GM19324 (cell line): ENCODE measurements at regions not wholly inside any gene's neighbourhood (a gene's known extent, or its start where the extent isn't known, plus 50 kb on each side); places are given as distances from the start of the nearest gene placed in this dataset.

Experiments
- ATAC-seq: cut with Tn5 transposase; IDR thresholded peaks from one replicate; pipeline ENCODE4 v1.9.1; 2021; ENCODE audit warnings: mild to moderate bottlenecking, moderate library complexity; ENCODE audit not compliant: unreplicated experiment, low FRiP score

DNA sequence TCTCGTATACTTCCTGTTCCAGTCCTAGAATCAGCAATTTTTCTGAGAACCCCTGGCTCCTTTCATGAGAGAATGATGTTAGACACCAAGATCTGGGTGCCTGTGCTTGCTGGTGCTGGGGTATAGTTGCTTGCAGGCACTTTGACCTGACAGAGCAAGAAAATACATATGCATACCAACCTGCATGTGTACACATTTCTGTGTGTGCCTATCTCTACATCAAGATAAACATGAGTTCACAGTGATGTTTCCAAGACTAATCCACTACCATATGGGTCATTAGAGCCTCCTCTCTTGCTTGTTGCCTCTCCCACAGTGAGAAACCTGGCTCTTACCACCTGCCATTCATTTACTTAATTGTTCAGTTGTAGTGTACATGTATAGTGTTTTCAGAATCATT, 229.1 kb upstream of the IGFBP3 start:
- ATAC-seq = no peak

DNA sequence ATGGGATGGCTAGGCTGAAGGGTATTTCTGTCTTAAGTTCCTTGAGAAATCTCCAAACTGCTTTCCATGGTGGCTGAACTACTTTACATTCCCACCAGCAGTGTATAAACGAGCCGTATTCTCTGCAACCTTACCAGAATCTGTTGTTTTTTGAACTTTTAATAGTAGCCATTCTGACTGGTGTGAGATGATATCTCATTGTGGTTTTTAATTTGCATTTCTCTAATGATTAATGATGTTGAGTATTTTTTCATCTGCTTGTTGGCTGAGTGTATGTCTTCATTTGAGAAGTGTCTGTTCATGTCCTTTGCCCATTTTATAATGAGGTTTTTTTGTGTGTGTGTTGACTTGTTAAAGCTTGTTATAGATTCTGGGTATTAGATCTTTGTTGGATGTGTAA, 226.8 kb upstream of the IGFBP3 start:
- no peak for ATAC-seq

DNA sequence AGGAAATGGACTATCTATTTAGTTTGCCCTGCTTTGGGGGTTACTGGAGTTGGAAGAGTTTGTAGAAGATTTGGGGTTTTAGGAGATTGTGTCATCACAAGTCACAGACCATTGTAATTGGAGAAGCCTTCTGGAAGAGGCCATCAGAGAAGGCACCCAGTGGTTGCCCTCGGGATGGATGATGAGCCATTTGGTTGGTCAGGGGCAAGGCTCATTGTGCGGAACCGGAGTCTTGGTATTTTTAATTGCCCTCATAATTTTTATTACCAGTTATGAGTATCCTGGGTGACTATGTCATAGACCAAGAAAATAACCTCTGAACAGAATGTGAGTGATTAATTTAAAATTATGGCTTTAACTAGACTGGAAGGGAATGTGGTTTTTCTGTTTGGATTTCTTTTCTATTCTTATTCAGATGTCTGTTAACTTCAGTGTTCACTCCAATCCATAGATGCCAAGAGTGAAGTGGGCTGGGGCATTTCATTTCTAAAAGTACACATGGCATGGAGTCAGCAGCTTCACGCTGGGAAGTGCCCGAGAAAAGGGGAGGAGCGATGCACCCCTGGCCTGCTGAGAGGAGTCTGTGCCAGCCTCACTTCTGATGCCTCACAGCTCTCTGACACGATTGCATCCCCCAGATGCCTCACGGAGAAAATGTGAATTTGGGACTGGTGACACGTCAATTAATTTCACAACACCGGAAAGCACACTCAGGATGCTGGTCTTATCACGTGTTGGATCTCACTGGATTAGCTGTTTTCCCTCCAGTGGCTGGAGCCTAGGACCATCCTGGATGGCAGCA, 225.6 kb upstream of the IGFBP3 start:
- ATAC-seq = no peak

DNA sequence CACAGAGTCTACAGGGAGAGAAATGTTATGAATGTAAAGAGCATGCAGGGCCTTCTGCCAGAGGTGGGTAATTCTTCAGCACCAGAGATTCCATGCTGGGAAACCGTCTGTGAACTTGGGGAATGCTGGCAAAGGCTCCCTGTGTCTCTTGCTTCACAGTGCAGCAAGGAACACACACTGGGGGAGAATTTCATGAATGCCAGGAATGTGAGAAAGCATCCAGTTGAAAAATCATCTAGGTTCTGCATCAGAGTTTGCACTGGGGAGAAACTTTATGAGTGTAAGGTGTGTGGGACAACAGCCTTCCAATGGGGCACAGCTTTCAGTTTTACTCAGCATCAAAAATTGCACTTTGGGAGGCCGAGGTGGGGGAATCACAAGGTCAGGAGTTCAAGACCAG, 224.3 kb upstream of the IGFBP3 start:
- no peak for ATAC-seq

DNA sequence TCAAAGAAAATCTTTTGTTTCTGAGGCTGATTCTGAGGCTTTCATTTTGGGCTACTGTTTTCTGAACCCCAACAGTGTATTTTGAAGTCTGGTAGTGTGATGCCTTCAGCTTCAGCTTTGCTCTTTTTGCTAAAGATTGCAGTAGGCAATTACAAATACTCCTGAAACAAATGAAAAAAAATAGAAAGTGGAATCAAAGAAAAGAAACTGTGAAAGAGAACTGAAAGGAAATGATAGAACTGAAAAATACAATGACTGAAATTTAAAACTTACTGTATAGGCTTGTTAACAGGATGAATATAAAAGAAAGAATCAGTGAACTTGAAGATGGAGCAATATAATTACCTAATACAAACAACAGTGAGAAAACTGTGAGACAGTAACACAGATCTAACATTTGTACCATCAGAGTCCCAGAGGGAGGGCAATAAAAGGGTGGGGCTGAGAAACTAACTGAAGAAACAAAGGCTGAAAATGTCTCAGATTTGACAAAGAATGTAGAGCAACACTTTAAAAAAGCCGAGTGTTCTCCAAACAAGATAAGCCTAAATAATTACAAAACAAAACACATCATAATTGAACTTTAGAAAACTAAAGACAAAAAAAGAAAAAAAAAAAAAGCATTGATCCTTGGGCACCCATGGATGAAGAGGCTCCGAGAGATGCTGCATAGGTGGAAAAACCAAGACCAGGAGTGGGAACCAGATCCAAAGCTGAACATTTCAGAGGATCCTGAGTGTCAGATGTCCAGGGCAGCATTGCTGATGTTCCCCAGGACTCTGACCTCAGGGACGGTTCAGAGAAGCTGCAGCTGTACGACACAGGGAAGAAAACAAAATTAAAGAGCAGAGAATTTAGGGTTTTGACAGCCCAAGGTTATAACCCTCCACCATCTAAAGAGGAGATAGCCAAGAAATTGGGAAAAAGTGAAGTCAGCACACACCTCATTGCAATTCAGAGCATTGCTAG, 223.2 kb upstream of the IGFBP3 start:
- ATAC-seq = no peak

DNA sequence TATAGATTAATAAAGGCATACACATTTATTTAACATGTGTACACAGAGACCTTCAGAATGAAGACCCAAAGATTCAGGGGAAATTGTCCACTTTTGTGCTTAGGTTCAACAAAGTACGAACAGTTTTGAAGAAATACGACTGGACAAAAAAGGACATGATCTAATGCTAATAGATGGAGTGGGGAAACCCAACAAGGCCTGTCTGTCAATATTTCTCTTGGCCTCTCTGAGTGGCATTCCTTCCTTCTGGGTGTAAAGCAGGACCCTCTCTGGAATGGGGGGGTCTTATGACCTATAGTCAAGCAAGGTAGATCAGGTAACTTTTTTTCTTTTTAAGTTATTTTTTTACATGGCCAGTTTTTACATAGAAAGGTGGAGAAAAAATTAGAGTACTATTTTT, 222.3 kb upstream of the IGFBP3 start:
- ATAC-seq = no peak

DNA sequence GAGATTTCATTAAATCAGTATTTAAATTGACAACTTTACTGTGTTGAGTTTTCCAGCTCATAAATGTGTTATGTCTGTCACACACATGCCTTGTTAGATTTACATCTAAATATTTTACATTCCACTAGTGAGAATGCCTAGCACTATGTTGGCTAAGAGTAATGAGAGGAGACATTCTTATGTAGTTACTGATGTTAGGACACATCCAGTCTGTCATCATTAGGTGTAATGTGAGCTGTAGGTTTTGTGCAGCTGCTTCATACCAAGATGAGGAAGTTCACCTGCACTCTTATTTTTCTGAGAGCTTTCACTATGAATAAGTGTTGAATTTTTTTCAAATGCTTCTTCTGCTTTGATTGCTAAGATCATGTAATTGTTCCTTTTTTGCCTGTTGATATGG, 218.0 kb upstream of the IGFBP3 start:
- no peak for ATAC-seq

DNA sequence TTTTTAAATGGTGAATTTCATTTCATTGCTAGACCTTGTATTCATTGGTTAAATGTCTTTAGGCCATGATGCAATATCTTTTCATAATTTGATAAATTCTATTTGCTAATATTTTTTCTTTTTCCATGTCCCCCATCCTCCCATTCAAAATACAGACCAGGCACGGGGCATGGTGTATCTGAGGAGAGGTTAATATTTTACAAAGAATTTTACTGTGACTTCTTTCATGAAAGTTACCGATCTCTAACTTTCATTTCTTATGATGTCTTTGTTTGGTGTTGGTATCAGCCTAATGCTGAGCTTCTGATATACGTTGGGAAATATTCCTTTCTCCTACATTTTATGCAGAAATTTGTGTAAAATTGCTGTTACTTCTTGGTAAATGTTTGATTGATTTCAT, 216.7 kb upstream of the IGFBP3 start:
- ATAC-seq = no peak

DNA sequence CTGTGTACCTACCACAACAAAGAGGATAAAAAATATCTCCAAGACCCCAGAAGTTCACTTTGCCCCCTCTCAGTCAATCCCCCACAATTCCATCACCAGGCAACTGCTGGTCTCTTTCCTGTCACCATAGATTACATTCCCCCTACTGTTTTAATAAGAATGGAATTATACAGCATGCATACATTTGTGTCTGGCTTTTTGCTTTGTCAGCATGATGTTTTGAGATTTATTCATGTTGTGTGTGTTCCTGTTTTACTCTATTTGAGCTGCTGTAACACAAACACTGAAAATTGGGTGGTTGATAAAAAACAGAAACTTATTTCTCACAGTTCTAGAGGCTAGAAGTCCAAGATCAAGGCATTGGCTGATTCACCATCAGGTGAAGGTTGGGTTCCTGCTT, 214.5 kb upstream of the IGFBP3 start:
- no peak for ATAC-seq

DNA sequence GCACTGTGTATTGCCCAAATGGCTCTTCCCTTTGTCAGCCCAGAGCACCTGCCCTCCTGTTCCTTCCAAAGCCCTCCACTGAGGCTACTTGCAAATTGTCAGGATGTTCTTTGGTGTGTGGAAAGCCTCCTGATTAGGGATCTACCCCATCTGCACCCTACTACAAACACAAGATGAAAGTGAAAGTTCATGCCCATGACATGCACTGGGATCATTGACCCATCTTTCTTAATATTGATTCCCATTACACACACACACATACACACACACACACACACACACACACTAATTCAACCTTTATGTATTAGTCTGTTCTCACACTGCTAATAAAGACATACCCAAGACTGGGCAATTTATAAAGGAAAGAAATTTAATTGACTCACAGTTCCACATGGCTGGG, 213.7 kb upstream of the IGFBP3 start:
- ATAC-seq = no peak

DNA sequence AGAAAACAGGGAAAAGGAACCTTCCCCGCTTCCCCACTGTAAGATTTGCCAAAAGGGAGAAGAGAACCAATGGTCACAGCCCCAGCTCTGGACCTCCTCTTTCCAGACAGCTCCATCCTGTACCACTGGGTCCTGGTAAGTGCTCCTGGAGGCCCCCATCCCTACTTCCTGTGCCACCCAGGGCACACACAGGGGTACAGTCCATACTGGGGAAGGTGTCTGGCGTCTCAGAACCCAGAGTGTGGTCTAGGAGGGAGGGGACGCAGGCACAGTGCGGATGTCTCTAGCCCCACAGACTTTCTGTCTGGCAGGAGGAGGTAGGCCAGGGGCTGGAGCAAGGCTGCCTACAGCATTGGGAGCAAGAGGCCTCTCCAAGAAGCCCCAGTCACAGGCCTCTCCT, 213.3 kb upstream of the IGFBP3 start:
- ATAC-seq = no peak

DNA sequence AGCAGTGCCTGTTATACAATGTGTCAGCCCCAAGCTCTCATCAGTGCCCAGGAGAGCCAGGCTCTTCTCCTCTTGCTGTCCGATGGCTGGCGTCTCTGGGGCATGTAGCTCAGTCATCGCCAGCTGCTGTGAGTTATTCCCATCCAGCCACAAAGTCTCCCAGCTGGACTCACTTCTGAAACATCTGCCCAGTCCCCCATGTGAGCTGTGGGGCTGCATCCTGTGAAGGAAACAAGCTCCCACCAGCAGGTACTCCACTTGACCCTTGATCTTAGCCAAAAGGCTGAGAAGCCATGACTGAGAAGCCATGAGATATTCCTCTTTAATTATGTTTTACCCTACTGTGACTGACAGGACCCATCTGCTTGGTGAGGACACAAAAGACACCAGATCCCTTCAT, 212.7 kb upstream of the IGFBP3 start:
- ATAC-seq = no peak

DNA sequence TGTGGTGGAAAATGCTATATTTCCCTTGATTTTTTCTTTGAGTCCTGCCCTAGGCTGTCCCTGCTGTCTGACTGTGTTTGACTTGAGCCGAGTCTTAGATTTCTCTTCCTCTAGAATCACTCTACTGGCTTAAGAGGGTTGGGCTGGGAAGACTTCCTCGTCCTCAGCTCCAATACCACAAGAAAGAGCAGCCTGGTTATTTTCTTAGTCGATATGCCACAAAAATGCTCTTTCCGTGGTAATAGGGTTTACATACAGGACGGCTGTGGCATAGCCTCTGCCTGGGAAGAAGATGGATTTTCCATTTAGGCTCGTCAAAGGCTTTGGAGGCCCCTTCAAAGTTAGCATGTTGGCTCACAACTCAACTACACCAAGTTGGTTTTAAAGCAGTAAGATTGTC, 212.0 kb upstream of the IGFBP3 start:
- no peak for ATAC-seq

DNA sequence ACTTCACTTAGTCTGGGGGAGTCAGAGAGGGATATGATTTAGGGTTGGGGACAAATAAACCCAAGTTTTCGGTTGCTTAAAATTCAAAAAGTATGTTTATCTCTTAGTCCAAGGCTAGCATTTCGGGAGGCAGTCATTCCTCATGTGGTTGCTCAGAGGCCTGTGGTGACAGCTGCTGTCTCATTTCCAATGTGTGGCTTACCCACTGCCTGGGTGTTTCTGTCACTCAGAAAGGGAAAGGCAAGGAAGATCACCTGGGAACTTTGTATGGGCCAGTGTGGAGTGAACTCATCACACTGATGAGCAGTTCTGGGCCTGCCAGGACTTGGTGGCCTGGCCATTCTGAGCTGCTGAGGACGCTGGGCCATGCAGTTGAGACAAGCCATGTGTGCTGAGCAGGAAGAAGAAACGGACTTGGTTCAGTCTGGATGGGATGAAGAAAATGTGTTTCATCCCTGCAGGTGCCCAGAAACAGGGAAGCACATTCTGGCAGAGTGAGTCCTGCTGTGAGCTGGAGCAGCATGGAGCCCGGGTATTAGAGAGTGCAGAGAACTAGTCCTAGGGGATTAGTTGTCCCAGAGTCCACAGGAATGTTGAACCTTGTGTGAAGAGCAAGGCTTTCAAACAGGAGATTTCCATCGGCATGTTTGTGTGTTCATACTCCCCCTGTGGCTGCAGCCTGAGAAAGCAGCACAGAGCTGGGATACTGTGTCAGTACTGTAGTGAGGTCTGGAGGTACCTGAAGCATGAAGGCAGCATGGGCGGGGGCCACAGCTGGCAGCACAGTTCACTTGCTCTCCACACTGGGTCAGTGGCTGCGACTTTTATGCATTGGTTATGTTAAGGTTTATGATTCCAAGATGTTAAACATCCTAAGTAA, 211.1 kb upstream of the IGFBP3 start:
- no peak for ATAC-seq

DNA sequence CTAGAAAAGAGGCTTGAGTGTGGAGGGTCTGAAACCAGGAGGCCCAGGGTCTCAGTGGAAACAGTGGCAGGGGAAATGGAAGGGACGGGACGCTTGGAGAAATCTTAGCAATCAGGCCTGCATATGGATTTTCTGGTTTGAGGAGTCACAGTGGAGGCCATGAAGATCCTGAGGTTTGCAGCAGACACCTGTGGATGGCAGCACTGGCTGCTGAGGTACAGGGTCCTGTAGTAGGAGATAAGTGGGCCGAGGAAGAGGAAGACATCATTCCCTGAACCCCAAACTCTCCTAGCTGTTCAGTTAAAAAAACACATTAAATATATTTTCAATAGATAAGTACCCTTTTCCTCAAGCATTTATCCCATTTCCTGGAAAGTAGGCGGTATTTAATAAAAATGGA, 208.8 kb upstream of the IGFBP3 start:
- ATAC-seq = no peak

DNA sequence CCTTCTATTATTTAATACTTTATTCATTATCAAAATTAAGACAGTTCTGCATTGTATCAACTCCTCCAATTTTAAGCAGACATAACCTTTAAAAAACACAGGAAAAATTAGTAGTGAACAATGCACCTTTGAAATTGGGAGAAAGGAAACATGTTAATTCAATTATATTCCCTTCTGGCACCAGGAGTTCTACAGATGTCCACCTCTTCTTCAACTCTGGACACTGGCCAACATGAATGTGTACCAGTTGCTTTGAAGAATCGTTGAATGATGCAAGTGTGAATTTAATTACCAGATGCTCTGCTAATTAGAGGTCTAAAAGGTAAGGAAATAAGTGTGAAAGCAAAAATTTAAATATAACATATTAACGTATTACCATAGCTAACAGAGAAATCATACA, 206.7 kb upstream of the IGFBP3 start:
- ATAC-seq = no peak

DNA sequence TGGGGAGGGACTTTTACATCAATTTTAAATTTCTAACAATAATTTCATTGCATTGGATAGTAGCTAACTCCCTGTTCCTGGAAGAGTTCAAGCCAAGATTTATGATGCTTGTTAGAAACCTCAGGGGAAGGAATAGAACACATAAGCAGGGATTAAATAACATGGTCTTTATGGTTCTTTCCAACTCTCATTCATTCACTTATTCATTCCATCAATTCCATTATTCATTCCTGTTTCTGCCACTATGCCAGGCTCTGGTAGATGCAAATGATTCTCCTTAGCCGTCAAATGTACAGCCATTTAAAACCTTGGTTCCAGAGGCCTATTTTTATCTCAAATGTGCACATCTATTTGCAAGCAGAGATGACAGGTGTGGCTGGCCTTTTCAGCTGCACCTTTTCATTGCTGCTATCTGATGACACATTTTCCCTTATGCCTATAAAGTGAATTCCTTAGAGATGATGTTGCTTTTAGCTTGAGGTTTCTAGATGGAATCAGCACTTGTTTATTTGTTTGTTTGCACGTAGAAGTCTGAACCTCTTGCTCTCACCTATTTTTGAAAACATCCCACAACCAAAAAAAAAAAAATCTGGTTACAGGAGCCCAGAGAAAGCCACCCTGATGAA, 205.7 kb upstream of the IGFBP3 start:
- no peak for ATAC-seq

DNA sequence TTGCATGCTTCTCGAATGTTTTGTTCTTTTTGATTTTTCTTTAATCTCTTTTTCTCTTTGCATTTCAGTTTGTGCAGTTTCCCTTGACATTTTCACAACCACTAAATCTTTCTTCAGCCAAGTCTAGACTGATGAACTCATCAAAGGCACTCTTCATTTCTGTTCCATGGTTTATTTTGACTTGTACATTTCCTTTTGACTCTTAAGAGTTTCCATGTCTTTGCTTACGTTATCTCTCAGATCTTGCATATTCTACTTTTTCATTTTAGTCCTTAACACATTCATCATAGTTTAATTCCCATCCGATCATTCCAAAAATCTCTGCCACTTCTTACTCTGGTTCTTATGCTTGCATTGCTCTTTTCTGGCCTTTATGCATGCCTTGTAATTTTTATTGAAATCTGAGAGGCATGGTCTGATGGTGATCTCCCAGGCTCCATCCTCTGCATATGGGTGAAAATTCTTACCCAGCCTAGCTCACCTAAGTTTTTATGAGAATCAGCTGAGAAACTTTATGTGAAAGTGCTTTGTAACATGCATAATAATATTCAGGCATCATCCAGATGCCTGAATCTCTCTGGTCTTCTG, 202.8 kb upstream of the IGFBP3 start:
- no peak for ATAC-seq

DNA sequence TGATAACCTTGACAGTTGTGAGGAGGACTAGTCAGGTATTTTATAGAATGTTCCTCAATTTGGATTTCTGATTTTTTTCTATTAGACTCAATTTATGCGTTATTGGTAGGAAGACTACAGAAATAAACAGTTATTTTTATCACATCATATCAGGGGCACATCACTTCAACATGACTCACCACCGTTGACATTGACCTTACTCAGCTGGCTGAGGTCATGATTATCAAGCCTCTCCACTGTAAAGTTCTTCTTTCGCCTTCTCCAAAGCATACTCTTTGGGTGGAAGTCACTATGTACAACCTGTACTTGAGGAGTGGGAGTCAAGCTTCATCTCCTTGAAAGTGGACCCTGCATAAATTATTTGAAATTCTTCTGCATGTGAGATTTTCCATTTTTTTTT, 194.3 kb upstream of the IGFBP3 start:
- no peak for ATAC-seq

DNA sequence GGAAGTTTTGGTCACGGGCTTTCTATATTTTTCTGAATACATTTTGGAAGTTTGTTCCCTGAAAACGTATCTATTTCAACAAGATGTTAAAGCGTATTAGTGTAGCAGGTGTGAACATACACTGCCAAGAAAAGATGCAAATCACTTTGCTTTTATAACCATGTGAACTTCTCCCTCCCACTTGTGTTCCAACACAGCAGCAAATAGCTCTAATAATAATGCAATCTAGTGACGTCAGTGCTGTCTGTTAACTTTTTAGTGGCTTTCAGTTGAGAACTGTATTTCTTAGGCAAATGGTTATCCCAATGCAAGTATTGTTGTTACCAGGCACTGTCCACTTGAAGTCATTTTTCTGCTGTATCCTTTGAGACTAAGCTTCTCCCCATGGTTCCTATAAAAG, 188.4 kb upstream of the IGFBP3 start:
- ATAC-seq = no peak
